Jurkat, Clone E6-1 (cell line): ENCODE measurements at regions not wholly inside any gene's neighbourhood (a gene's known extent, or its start where the extent isn't known, plus 50 kb on each side); places are given as distances from the start of the nearest gene placed in this dataset.
"Not testable (repeated sequence)": the region's sequence is repeated elsewhere in the genome, so short reads cannot be mapped to it uniquely, and the experiment has no call there.

Source experiments
- DNase-seq: peaks from one replicate; pipeline ENCODE4 v3.0.0-alpha.2; 2011; ENCODE audit warnings: low read depth, low spot score
- H3K4me3 ChIP-seq: 2 replicates; pipeline ENCODE4 v1.5.1; 2011; ENCODE audit warnings: mild to moderate bottlenecking, low read length, control low read depth, moderate library complexity

GRCh38 chr2:131833367-131834202 is 305.9 kb downstream of the CCDC74A start:
- H3K4me3 ChIP-seq, DNase-seq: not testable (repeated sequence)

- H3K4me3 ChIP-seq, DNase-seq: not testable (repeated sequence)
Observed at GRCh38 chr2:131834203-131835020, 306.7 kb downstream of the CCDC74A start.

- DNase-seq, H3K4me3 ChIP-seq: not testable (repeated sequence)
Observed at GRCh38 chr2:131835022-131835421, 307.3 kb downstream of the CCDC74A start.

- no peak overlapping the region for H3K4me3 ChIP-seq
- no peak for DNase-seq
Observed at GRCh38 chr2:131835621-131836091, 308.0 kb downstream of the CCDC74A start.

- DNase-seq, H3K4me3 ChIP-seq: not testable (repeated sequence)
Observed at GRCh38 chr2:131836116-131836515, 308.4 kb downstream of the CCDC74A start.

GRCh38 chr2:131844044-131844443 is 316.4 kb downstream of the CCDC74A start:
- not testable (repeated sequence) for DNase-seq, H3K4me3 ChIP-seq

- DNase-seq, H3K4me3 ChIP-seq: not testable (repeated sequence)
Observed at GRCh38 chr2:131856202-131856601, 305.6 kb downstream of the ANKRD30BL start.

GRCh38 chr2:131858197-131858596 is 303.6 kb downstream of the ANKRD30BL start:
- not testable (repeated sequence) for H3K4me3 ChIP-seq, DNase-seq
